ENCODE measurements at regions not wholly inside any gene's neighbourhood (a gene's known extent, or its start where the extent isn't known, plus 50 kb on each side); places are given as distances from the start of the nearest gene placed in this dataset.

GRCh38 chr14:54310851-54311228, 86.0 kb upstream of the CDKN3 start:
- no peak for DNase-seq (ENCODE audit: low read depth)

GRCh38 chr14:54312166-54312801, 84.5 kb upstream of the CDKN3 start:
- DNase-seq (ENCODE audit: low read depth), result peak; percentile 93

GRCh38 chr14:54314365-54315104, 82.3 kb upstream of the CDKN3 start:
- DNase-seq (ENCODE audit: low read depth), result no peak

- no peak for DNase-seq (ENCODE audit: low read depth)
These were observed 80.2 kb upstream of the CDKN3 start for GRCh38 chr14:54316652-54317051.

- peak; percentile 32 for DNase-seq (ENCODE audit: low read depth)
These were observed 79.4 kb upstream of the CDKN3 start for GRCh38 chr14:54317391-54317790.

GRCh38 chr14:54322246-54322645, 74.6 kb upstream of the CDKN3 start:
- DNase-seq (ENCODE audit: low read depth), result no peak

- DNase-seq (ENCODE audit: low read depth), result no peak
These were observed 74.0 kb upstream of the CDKN3 start for GRCh38 chr14:54322701-54323337.

- DNase-seq (ENCODE audit: low read depth), result no peak
These were observed 71.0 kb upstream of the CDKN3 start for GRCh38 chr14:54325766-54326165.

- DNase-seq (ENCODE audit: low read depth), result peak; percentile 62
These were observed 67.6 kb upstream of the CDKN3 start for GRCh38 chr14:54329082-54329695.

- DNase-seq (ENCODE audit: low read depth), result no peak
These were observed 65.9 kb upstream of the CDKN3 start for GRCh38 chr14:54330876-54331275.

GRCh38 chr14:54331516-54331915, 65.3 kb upstream of the CDKN3 start:
- no peak for DNase-seq (ENCODE audit: low read depth)

- no peak for DNase-seq (ENCODE audit: low read depth)
These were observed 64.3 kb upstream of the CDKN3 start for GRCh38 chr14:54332490-54332889.

GRCh38 chr14:54333511-54333910, 63.3 kb upstream of the CDKN3 start:
- DNase-seq (ENCODE audit: low read depth), result no peak

GRCh38 chr14:54335569-54336155, 61.1 kb upstream of the CDKN3 start:
- no peak for DNase-seq (ENCODE audit: low read depth)

- no peak for DNase-seq (ENCODE audit: low read depth)
These were observed 59.5 kb upstream of the CDKN3 start for GRCh38 chr14:54337314-54337713.

GRCh38 chr14:54338696-54339317, 58.0 kb upstream of the CDKN3 start:
- peak; percentile 36 for DNase-seq (ENCODE audit: low read depth)

GRCh38 chr14:54339771-54340170, 57.0 kb upstream of the CDKN3 start:
- no peak for DNase-seq (ENCODE audit: low read depth)

GRCh38 chr14:54342806-54343205, 54.0 kb upstream of the CDKN3 start:
- no peak for DNase-seq (ENCODE audit: low read depth)

GRCh38 chr14:54343272-54344121, 53.3 kb upstream of the CDKN3 start:
- peak; percentile 57 for DNase-seq (ENCODE audit: low read depth)

GRCh38 chr14:54344445-54344844, 52.4 kb upstream of the CDKN3 start:
- no peak for DNase-seq (ENCODE audit: low read depth)

GRCh38 chr14:54346257-54346656, 50.5 kb upstream of the CDKN3 start:
- no peak for DNase-seq (ENCODE audit: low read depth)
